GM12892 (cell line): ENCODE measurements at regions not wholly inside any gene's neighbourhood (a gene's known extent, or its start where the extent isn't known, plus 50 kb on each side); places are given as distances from the start of the nearest gene placed in this dataset.

Experiments used
- DNase-seq: peaks from one replicate; pipeline ENCODE4 v3.0.0; 2011; ENCODE audit not compliant: insufficient read length
- FAIRE-seq: peaks from 2 replicates; lab custom pipeline; 2011; peaks lifted over from hg19 to GRCh38; lab: Jason Lieb, UNC
- POLR2A ChIP-seq: IDR thresholded peaks from 2 replicates; pipeline ENCODE4 v1.6.1; 2011; ENCODE audit warnings: low read depth, low read length, control low read depth
- POLR2AphosphoS5 ChIP-seq: IDR thresholded peaks from 2 replicates; pipeline ENCODE4 v1.6.1; 2011; ENCODE audit warnings: low read depth, low read length, control low read depth
- TAF1 ChIP-seq: IDR thresholded peaks from 2 replicates; pipeline ENCODE4 v1.6.1; 2011; ENCODE audit warnings: low read depth, mild to moderate bottlenecking, control low read depth, low read length, borderline replicate concordance

GRCh38 chr10:111836571-111836970, 347.0 kb downstream of the GPAM start:
- FAIRE-seq (no peak), DNase-seq (no peak)
- no peak for TF ChIP-seq POLR2A
- TF ChIP-seq TAF1, result no peak
- TF ChIP-seq POLR2AphosphoS5, result no peak

- DNase-seq (no peak), FAIRE-seq (no peak)
- no peak for TF ChIP-seq TAF1
- no peak for TF ChIP-seq POLR2AphosphoS5
- no peak for TF ChIP-seq POLR2A
These were observed 346.5 kb downstream of the GPAM start for GRCh38 chr10:111837086-111837485.

DNA sequence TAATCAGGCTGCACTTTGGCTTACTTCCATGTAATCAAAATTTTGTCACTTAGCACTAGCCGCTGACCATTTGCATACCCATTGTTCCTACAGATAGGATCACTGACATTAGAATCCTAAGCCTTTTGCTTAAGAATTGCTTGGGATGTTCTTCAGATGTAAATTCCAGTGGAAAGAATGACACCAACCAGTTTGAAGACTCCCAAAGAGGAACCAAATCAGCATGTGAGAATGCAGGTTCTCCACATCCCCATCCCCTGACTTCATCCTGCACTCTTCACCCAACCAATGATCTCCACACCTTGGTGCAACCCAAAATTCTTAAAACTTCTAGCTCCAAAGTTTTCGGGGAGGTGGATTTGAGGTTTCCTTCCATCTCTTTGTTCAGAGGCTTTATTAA, 345.6 kb downstream of the GPAM start:
- FAIRE-seq (no peak), DNase-seq (no peak)
- TF ChIP-seq TAF1 (no peak), POLR2A (no peak), POLR2AphosphoS5 (no peak)

DNA sequence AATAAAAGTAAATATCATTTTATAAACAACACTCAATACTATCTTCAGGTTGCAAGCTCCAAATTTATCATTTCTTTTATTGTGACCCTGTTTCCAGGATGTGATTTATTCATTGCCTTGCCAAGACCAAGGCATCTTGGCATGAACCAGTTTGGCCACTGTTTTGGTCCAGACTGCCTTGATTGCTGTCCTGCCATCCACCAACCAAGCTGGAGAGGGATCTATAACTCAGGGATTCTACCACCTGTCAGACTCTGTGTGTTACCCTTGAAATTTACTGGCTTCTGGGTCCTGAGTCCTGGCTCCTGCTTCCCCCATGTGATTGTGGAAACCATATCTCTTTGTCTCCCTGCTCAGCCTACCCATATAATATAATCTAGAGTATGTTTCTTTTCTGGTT, 343.0 kb downstream of the GPAM start:
- FAIRE-seq (no peak), DNase-seq (no peak)
- TF ChIP-seq POLR2A, result no peak
- TF ChIP-seq POLR2AphosphoS5, result no peak
- TF ChIP-seq TAF1, result no peak

DNA sequence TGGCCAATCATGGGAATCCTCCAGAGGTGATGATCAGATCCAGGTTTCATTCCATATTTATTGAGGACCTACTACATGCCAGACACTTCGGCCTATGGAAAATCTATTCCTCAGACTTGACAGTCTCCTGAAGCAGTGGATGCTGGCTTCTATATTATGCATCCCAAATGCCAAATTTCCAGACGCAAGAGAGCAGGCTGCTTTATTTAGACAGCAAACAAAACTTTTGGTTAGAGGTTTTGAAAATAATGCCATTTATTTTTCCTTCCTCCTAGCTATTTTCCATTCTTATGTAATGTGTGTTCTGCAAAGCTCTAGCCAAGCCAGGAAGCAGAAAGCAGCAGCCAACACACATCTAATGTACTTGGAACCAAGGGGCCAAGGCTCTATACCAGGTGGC, 330.8 kb downstream of the GPAM start:
- FAIRE-seq (no peak), DNase-seq (no peak)
- TF ChIP-seq POLR2A (no peak), POLR2AphosphoS5 (no peak), TAF1 (no peak)

- DNase-seq (no peak), FAIRE-seq (no peak)
- TF ChIP-seq TAF1 (no peak), POLR2A (no peak)
These were observed 326.9 kb downstream of the GPAM start for GRCh38 chr10:111856631-111857030.

- TF ChIP-seq POLR2AphosphoS5 (no peak), POLR2A (no peak), TAF1 (no peak)
- DNase-seq, result no peak
- FAIRE-seq, result no peak
These were observed 318.0 kb downstream of the GPAM start for GRCh38 chr10:111865550-111865949.

- TF ChIP-seq POLR2AphosphoS5 (no peak), TAF1 (no peak), POLR2A (no peak)
- DNase-seq (no peak), FAIRE-seq (no peak)
These were observed 312.1 kb downstream of the GPAM start for GRCh38 chr10:111871458-111871857.

DNA sequence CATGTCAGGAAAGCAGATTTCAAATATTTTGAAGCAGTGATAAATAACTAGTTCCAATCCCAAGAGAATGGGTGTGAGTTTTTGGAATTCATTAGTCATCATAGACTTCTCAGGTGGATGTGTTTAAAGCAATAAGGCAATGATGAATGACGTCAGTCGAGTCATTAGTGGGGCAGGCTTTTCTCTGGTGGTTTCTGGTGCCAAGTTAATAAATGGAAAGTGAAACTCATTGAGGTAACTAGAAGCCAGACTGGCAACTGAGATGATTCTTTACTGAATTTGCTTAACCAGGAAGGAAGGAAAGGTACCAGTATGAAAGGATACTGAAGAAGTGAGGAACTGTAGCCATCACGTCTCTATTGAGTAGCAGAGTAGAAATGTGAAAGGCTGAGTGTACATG, 311.0 kb downstream of the GPAM start:
- TF ChIP-seq TAF1, result no peak
- no peak for TF ChIP-seq POLR2A
- TF ChIP-seq POLR2AphosphoS5, result no peak
- FAIRE-seq, result no peak
- DNase-seq, result no peak

- TF ChIP-seq POLR2AphosphoS5 (no peak), POLR2A (no peak)
- FAIRE-seq, result no peak
- DNase-seq, result no peak
These were observed 310.5 kb downstream of the GPAM start for GRCh38 chr10:111873041-111873440.

DNA sequence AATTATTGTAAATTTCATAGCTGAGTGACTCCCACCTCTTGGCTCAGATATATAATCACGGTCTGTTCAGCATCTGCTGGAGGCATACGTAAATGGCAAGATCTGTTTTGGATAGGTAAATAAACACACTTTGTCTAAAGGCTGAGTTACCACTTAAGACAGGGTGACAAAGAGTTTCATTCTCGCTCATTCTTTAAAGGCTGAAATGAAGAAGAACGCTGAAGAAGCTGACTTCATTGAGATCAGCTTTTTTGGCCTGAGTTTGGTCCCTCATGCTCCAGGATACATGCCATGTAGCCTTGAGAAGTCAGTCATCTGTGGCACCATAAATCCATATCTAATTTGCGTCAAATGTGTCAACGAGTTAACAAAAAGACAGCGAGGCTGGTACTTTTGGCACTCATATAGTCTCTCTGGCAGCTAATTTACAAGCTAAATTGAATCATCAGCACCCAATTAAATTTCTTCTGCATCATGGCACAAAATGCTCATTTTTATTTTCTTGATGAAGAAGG, 309.9 kb downstream of the GPAM start:
- no peak for FAIRE-seq
- no peak for TF ChIP-seq POLR2AphosphoS5
- TF ChIP-seq TAF1, result no peak
- no peak for DNase-seq

DNA sequence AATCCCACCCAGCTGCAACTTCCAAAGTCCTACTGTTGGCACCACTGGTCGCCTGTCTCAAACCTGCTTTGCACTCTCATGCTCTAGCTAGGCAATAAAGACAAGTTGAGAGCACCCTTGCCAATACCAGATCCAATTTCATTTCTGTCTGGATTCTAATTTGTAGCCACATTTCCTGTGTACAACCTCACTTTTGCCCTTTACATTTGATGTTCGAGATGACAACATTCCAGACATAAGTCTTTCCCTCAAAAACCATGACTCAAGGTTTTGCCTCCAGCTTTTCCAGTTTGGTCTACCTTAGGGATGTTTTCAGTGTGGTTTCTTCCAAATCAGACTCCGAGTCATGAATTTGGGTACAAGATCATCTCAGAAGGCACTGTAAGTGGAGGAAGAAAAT, 309.0 kb downstream of the GPAM start:
- no peak for FAIRE-seq
- no peak for DNase-seq
- TF ChIP-seq POLR2AphosphoS5 (no peak), POLR2A (no peak), TAF1 (no peak)

GRCh38 chr10:111875725-111876124, 307.8 kb downstream of the GPAM start:
- TF ChIP-seq POLR2A (no peak), POLR2AphosphoS5 (no peak), TAF1 (no peak)
- FAIRE-seq (no peak), DNase-seq (no peak)
